Medulla oblongata (tissue), 1 donor: ENCODE measurements at regions not wholly inside any gene's neighbourhood (a gene's known extent, or its start where the extent isn't known, plus 50 kb on each side); places are given as distances from the start of the nearest gene placed in this dataset.
"Not testable (repeated sequence)": the region's sequence is repeated elsewhere in the genome, so short reads cannot be mapped to it uniquely, and the experiment has no call there.

ENCODE experiments used
- DNase-seq: peaks from one replicate; pipeline ENCODE4 v3.0.0-alpha.2; 2015; ENCODE audit errors: extremely low spot score

- no peak for DNase-seq
These were observed 345.2 kb downstream of the TMEM121 start for GRCh38 chr14:105871590-105871989.

- no peak for DNase-seq
These were observed 347.6 kb downstream of the TMEM121 start for GRCh38 chr14:105873870-105874512.

- no peak for DNase-seq
These were observed 349.8 kb downstream of the TMEM121 start for GRCh38 chr14:105876158-105876557.

GRCh38 chr14:105876829-105877228 is 350.4 kb downstream of the TMEM121 start:
- DNase-seq = no peak

- no peak for DNase-seq
These were observed 351.3 kb downstream of the TMEM121 start for GRCh38 chr14:105877645-105878044.

GRCh38 chr14:105878125-105878524 is 351.7 kb downstream of the TMEM121 start:
- no peak for DNase-seq

GRCh38 chr14:105878554-105878953 is 352.2 kb downstream of the TMEM121 start:
- DNase-seq = no peak

GRCh38 chr14:105879503-105879866 is 353.1 kb downstream of the TMEM121 start:
- DNase-seq = no peak

- DNase-seq = no peak
These were observed 353.6 kb downstream of the TMEM121 start for GRCh38 chr14:105879867-105880561.

GRCh38 chr14:105880616-105881015 is 354.2 kb downstream of the TMEM121 start:
- no peak for DNase-seq

- no peak for DNase-seq
These were observed 354.9 kb downstream of the TMEM121 start for GRCh38 chr14:105881021-105881930.

GRCh38 chr14:105882011-105882410 is 355.6 kb downstream of the TMEM121 start:
- not testable (repeated sequence) for DNase-seq

GRCh38 chr14:105882626-105883025 is 356.2 kb downstream of the TMEM121 start:
- DNase-seq = no peak

GRCh38 chr14:105883066-105884005 is 357.0 kb downstream of the TMEM121 start:
- no peak for DNase-seq

GRCh38 chr14:105884192-105884807 is 357.9 kb downstream of the TMEM121 start:
- DNase-seq = not testable (repeated sequence)

GRCh38 chr14:105884808-105885281 is 358.5 kb downstream of the TMEM121 start:
- DNase-seq = no peak

- no peak for DNase-seq
These were observed 359.4 kb downstream of the TMEM121 start for GRCh38 chr14:105885561-105886320.

- DNase-seq = not testable (repeated sequence)
These were observed 360.4 kb downstream of the TMEM121 start for GRCh38 chr14:105886791-105887191.

GRCh38 chr14:105887692-105888091 is 361.3 kb downstream of the TMEM121 start:
- no peak for DNase-seq

- DNase-seq = no peak
These were observed 361.8 kb downstream of the TMEM121 start for GRCh38 chr14:105888151-105888550.
